GM11168 (cell line): ENCODE measurements at regions not wholly inside any gene's neighbourhood (a gene's known extent, or its start where the extent isn't known, plus 50 kb on each side); places are given as distances from the start of the nearest gene placed in this dataset.
"Not testable (repeated sequence)": the region's sequence is repeated elsewhere in the genome, so short reads cannot be mapped to it uniquely, and the experiment has no call there.

ENCODE experiments used
- in situ Hi-C: fragments of 300-500 bp; cut with MboI; formaldehyde crosslinking; loops from one replicate; pipeline ENCODE4 v1.12.0; 2022; ENCODE audit warnings: low sequenced_read_pairs; ENCODE audit not compliant: unreplicated experiment

GRCh38 chr13:78105656-78106055 lies 187.0 kb upstream of the EDNRB start:
- in situ Hi-C loops: loop anchor here (25.0 kb wide), 1 partner anchor 518 kb away; no protein-coding TSS in a partner anchor

DNA sequence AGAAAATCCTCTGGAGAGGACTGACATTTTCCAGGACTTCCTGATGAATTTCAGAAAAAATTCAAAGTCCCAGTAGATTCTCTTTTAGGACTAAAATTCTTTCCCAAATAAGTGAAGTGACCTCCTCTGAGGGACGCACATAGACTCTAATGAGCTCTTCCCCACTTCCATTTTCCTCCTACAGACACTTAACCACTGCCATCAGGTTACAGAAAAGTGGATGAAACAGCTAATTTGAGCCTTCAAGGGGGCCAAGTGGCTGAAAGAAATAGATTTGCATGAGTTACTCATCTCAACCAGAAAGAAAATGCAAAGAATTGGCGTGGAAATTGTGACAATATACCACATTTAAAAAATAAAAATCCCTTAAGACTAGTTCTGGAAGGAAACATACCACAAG lies 185.3 kb upstream of the EDNRB start:
- in situ Hi-C loops: loop anchor here (25.0 kb wide), 1 partner anchor 517 kb away; no protein-coding TSS in a partner anchor

GRCh38 chr13:78102741-78103140 lies 184.1 kb upstream of the EDNRB start:
- in situ Hi-C loops: loop anchor here (25.0 kb wide), 1 partner anchor 515 kb away; no protein-coding TSS in a partner anchor

DNA sequence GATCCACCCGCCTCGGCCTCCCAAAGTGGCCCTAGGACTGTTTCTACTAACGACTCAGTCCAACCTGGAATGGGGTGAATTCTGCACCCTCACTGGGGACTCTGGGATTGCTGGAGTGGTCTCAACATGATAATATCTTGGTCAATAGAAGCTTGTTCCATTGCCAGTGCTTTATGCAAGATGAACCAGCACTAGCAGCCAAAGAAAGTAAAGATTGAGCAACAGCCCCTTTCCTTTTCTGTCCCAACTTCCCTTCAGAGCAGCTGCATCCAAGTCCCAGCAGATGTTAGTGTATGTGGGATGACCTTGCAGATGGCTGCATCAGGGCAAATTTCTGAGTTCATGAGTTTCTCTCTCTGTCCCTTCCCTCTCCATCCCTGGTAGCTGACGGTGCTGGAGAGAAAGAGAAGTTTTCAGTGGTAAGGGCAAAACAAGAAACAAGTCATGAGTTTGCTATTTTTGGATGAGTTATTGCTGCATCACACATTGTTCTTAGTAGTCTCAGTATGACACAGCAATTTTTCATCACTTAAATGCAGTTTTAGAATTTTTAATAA lies 183.6 kb upstream of the EDNRB start:
- in situ Hi-C loops: loop anchor here (25.0 kb wide), 1 partner anchor 515 kb away; no protein-coding TSS in a partner anchor

- in situ Hi-C loops: loop anchor here (25.0 kb wide), 1 partner anchor 513 kb away; no protein-coding TSS in a partner anchor
Measured at GRCh38 chr13:78100486-78100885, 181.9 kb upstream of the EDNRB start.

DNA sequence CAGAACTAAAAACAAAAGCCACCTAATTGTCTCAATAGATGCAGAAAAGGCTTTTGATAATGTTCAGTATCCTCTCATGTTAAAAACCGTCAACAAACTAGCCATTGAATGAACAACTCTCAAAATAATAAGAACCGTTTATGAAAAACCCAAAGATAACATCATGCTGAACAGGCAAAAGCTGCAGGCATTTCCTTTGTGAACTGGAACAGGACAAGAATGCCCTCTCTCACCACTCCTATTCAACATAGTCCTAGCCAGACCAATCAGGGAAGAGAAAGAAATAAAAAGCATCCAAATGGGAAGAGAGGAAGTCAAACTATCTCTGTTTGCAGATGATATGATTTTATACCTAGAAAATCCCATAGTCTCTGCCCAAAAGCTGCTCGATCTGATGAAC lies 179.6 kb upstream of the EDNRB start:
- in situ Hi-C loops: no loop called here

DNA sequence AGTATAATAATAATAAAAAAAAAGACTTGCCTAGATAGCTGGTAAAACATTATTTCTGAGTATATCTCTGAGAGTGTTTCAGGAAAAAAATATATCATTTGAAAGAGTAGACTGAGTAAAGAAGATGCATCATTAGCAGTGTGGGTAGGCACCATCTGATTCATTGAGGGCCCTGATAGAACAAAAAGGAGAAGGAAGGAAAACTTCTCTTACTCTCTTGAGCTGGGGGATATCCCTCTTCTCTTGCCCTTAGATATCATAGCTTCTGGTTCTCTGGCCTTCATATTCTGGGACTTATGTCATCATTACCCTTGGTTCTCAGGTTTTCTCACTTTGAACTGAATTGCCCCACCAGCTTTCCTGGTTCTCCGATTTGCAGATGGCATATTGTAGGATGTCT lies 177.6 kb upstream of the EDNRB start:
- in situ Hi-C loops: no loop called here

GRCh38 chr13:78087966-78088678 lies 169.5 kb upstream of the EDNRB start:
- in situ Hi-C loops: no loop called here

DNA sequence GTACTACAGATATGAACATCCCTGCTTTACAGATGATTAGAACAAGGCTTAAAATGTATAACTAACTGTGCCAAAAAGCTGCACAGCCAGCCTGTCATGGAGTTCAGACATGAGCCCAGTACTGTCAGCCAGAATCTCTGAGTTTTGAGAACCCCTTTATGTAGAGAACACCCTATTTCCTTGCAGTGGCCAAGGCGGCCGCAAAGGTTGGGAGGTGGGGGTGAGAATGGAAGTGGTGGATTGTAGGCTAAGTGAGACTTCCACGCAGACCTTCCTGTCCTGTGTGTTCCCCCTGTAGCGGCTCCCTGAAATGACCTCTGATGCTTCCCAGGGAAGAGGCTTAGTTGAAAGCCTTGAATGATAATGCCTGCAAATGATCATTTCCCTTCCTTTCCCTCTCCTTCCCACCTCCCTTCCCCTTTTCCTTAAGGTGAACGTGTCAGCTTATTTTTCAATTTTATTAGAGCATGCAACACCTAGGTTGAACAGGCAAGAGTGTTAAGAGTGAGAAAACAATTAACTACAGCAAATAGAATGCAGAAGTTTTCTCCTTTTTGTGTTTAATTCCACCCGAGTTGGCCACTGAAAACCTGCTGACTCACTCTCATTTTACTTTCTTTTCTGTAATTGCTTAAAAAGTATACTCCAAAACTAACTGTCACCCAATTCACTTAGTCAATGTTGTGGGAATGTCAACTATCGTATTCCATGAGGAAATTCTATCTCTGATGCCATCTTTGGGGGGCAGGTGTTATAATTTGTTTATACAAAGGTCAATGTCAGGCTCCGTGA lies 167.0 kb upstream of the EDNRB start:
- in situ Hi-C loops: no loop called here

DNA sequence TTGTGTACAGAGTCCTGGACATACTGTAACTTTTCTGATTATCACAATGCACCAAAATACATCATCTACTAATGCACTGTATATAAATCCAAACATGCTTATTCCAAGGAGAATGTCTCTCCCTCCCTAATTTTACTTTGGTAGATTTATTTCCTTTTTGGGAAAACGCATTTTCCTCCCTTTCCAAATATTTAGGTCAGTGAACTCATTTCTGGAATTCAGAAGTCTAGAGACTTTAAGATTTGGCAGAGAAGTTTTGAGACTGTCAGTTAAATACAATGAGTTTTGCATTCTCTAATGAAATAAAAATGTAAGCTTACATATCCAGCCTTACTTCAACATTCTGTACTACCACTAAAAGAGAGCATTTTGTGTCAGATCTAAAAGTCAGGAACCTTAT lies 165.8 kb upstream of the EDNRB start:
- in situ Hi-C loops: no loop called here

GRCh38 chr13:78078168-78078567 lies 159.5 kb upstream of the EDNRB start:
- in situ Hi-C loops: no loop called here

DNA sequence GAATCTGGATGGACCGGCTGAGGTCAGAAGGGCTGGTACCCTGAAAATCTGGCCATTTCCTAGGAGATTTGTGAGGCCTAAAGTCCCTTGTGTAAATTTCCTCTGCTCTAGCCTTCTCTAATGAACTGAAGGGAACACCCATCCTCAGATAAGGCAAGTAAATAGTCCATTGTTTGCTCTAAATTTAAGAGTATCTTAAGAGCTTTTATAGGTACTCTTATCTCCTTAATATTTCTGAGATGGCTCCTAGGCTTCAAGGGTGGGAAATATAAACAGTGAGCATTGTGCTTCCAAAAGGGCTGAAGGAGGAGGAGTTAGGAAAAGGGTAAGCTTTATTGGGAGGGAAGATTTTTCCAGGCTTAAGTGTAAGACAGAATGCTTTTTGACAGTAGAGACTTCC lies 148.7 kb upstream of the EDNRB start:
- in situ Hi-C loops: no loop called here

DNA sequence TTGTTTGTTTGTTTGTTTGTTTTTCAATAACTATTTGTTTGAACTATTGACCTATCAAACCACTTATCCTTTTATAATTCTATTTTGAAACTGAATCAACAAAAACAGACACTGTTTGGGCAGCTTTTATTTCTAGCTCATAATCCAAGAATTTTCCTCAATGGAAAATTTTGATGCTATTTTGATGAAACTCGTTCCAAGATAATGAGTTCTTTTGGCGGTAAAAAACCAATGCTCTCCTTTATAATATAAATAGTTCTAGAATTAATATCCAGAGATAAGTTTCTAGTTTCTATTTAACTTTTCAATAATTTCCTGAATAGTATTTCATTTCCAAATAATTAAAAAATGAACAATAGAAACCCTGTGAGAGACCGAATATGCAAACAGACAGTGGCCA lies 146.5 kb upstream of the EDNRB start:
- in situ Hi-C loops: no loop called here

DNA sequence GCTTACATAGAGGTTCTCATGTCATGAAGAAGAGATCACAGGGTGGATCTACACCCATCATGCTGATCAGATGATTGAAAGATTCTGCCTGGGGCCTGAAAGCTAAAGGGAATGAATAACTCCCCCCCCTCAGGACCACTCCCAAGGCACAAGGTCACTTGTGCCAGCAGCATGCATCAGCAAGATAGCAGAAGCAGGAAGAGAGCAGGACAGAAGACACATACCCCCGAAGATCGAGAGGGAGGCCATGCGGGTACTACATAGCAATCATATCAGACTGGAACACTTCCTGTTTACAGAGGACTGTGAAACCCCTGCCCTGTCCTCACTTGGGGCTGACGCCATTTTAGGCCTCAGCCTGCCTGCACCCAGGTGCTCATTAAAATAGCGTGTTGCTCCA lies 143.2 kb upstream of the EDNRB start:
- in situ Hi-C loops: no loop called here

DNA sequence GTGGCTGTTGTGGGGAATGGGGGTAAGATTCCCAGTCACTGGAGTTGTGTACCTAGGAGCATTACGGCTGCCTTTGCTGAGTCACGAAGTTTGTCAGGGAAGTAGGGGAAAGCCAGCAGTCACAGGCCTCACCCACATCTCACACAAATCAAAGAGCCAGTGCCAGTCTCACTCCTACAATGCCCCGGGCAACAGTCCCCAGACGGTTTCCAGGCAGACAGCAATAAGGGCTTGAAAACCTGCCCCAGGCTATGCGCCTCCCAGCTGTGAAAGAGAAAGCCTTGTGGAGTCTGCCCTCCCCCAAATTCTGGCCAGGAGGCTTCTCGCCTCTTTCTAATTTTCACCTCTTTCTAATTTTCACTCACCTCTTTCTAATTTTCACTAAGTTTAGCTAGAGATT lies 142.3 kb upstream of the EDNRB start:
- in situ Hi-C loops: no loop called here

DNA sequence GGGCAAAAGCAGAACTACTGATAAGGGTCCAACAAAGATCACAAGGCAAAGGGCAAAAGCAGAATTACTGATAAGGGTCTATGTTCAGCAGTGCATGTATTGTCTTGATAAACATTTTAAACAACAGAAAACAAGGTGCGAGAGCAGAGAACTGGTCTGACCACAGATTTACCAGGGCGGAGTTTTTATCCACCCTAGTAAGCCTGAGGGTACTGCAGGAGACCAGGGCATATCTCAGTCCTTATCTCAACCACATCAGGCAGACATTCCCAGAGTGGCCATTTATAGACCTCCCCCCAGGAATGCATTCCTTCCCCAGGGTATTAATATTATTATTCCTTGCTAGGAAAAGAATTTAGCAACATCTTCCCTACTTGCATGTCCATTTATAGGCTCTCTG lies 138.2 kb upstream of the EDNRB start:
- in situ Hi-C loops: not testable (repeated sequence)

- in situ Hi-C loops: no loop called here
Measured at GRCh38 chr13:78054157-78054556, 135.5 kb upstream of the EDNRB start.

DNA sequence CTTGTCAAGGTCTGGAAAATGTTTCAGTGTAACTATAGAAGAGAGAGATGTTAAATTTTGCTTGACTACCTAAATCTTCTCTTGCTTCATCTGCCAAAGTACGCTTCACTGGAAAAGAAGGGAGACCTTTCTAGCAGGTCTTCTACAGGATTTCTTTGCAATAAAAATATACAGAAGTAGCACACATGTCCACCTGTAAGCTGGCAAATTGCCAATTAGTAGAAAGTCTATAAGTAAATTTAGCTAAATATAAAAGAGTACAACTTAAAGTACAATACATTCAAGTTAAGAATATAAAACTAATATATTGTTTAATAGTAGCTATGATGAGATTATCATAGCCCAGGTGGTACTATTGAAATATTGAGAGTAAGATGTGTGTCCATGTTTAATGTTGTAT lies 128.5 kb upstream of the EDNRB start:
- in situ Hi-C loops: no loop called here

- in situ Hi-C loops: no loop called here
Measured at GRCh38 chr13:78046331-78046730, 127.7 kb upstream of the EDNRB start.

DNA sequence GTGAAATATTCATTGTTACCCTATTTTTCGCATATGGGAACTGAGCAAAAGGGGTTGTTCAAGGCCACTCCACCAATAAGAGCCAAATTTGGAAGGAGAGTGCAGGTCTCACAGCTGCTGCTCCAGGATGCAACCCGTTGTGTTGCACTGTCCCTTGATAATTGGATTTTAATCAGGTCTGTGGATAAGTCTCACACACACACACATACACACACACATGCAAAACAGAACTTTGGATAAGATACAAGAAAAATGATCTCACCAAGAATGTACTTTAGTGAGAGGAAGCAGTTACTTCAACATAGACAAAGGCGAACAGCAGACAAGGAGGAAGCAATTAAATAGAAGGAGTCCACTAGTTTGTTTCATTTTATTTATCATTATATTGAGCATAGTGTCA lies 127.3 kb upstream of the EDNRB start:
- in situ Hi-C loops: no loop called here

DNA sequence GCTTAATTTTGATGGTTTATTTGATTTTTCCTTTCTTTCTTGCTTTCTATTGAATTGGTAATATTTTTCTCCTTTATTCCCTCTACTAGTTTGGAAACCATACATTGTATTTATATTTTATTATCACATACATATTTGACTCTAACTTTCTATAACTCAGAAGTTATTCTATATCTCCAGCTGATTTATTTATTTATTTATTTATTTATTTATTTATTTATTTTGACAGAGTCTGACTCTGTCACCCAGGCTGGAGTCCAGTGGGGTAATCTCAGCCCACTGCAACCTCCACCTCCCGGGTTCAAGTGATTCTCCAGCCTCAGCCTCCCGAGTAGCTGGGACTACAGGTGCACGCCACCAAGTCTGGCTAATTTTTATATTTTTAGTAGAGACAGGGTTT lies 122.7 kb upstream of the EDNRB start:
- in situ Hi-C loops: not testable (repeated sequence)
